ENCODE measurements at regions not wholly inside any gene's neighbourhood (a gene's known extent, or its start where the extent isn't known, plus 50 kb on each side); places are given as distances from the start of the nearest gene placed in this dataset.
A peak's percentile ranks its signal among the peaks of the same experiment; 100 is the strongest.
"Not testable (repeated sequence)": the region's sequence is repeated elsewhere in the genome, so short reads cannot be mapped to it uniquely, and the experiment has no call there.

GRCh38 chr7:83824214-83824613 lies 175.3 kb upstream of the SEMA3E start:
- no peak for DNase-seq

- DNase-seq = no peak
Measured at GRCh38 chr7:83821866-83822265, 172.9 kb upstream of the SEMA3E start.

DNA sequence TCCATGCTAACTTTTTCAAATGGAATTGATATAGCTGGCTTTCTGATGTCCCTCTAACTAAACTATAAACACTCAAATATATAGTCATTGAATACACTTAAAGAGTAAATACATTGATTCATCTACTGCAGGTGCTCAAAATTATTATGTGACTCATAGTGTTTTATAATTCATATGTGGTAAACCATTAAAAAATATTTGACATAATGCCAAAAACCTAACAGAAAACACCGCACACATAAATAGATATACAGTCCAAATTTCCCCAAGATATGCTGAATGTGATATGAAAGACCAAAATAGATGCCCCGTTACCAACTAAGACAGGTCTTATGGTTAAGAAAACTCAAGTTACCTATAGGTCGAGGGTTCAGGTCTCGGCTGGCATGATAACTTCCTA lies 171.7 kb upstream of the SEMA3E start:
- DNase-seq = no peak

DNA sequence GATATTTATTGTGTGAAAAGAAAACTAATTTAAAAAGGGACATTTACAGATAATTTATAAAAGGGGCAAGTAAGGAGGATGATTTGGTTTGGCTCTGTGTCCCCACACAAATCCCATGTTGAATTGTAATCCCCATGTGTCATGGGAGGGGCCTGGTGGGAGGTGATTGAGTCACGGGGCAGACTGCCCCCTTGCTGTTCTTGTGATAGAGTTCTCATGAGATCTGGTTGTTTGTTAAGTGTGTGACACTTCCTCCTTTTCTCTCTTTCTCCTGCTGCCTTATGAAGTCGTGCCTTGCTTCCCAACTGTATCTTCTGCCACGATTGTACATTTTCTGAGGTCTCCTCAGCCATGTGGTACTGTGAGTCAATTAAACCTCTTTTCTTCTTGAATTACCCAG lies 171.0 kb upstream of the SEMA3E start:
- DNase-seq = no peak

DNA sequence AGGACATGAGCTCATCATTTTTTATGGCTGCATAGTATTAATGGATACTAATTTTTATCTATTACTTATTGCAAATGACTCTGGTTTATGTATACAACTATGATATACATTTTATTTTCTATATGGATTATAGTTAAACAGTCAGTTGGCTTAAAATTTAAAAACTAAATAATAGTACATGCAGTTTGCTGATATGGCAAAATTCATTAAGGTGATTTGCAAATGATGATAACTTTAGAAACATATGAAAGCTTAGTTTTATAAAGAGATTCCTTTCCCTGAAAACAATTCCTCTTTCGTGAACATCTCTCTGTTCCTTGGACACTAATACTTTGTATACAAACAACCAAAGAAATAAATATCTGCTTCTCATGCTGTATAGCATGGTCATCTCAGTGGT lies 165.5 kb upstream of the SEMA3E start:
- DNase-seq = no peak

DNA sequence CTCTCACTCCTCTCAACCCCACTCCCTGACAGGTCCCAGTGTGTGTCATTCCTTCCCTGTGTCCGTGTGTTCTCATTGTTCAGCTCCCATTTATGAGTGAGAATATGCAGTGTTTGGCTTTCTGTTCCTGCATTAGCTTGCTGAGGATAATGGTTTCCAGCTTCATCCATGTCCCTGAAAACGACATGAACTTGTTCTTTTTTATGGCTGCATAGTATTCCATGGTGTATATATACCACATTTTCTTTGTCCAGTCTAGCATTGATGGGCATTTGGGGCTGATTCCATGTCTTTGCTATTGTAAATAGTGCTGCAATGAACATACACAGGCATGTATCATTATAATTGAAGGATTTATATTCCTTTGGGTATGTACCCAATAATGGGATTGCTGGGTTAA lies 163.6 kb upstream of the SEMA3E start:
- not testable (repeated sequence) for DNase-seq

DNA sequence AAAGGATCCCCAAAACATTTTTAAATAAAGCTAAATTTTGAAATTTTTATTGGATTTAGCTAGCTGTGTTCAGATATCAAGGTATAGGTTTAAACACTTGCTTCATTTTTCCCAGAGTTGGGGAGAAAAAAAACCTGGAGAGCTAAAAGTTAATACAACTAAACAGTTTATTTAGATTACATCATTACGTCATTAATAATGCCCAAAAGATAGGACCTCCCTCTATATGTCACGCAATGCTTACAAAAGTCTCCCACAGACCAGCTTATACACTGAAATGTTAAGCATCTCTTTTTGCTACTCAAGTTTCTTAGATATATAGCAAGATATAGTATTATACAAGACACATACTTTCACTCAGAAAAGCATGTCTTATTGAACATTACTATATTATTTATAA lies 160.0 kb upstream of the SEMA3E start:
- no peak for DNase-seq

- peak; percentile 51 for DNase-seq
Measured at GRCh38 chr7:83807774-83808173, 158.8 kb upstream of the SEMA3E start.

DNA sequence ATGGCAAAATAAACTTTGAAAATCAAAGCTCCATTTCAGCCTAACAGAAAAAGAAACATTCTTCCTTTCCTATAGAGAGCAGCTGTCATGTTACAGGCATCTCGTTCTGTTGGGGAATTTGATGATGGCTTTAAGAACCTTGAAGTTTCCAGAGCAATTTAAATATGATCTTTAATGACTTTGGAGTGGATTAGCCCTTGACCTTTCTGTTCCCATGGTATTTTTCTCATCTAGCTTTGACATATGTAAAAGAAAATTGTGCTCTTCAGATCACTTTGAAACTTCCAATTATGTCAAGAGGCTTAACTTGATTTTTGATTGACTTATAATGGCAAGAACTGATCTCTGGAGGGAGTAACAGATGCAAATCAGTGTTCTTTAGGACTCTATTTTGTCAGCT lies 157.6 kb upstream of the SEMA3E start:
- DNase-seq = peak; percentile 47

DNA sequence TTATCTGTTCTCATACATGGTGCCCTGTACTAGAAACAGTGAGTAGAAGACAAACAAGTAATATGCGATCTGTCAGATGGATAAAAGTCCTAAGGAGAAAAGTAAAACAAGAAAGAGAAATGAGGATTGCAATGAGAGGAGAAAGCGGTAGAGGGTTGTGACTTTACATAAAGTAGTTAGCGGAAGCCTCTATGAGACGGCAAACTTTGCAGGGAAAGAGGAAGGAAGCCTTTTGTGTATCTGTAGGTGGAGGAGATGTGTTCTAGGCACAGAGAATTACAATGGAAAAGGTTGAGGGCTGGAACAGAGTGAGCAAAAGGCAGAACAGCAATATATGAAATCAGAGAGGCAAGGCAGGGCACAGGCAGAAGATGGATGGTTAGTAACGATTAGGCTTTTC lies 150.4 kb upstream of the SEMA3E start:
- DNase-seq = no peak

GRCh38 chr7:83798489-83798888 lies 149.6 kb upstream of the SEMA3E start:
- DNase-seq = no peak

DNA sequence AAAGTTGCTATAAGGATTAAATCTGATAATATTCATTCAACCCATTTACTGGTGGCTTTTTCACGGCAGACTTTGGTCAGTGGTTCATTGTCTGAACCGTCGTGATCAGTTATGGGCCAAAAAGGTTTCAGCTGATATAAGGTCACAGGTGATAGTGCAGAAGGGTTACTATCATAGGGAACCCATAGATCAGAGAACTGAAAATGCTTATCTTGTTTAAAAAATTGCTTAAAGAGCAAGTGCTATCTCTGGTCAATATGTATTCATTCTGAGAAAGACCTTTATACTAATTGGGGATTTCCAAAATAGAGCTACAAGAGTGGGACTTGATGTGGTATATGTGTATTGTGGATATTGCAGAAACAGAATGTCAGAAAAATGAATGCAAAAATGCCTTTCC lies 147.8 kb upstream of the SEMA3E start:
- DNase-seq = no peak

DNA sequence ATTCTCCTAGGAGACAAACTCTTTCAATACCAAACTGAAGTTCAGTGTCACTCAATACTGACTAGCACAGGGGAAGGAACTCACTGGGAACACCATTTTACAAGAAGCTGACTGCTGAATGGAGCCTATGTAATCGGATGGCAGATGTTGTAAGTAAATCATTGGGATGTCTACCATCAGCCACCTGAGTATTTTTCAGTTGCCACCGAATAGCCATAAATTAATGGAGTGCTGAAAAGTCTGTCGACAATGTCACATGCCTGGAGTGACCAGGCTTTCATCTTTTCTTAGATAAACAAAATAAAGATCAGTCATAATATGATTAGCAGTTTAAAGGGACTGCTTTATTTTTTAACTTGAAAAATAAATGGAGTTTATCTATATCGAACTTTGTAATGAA lies 145.9 kb upstream of the SEMA3E start:
- DNase-seq = no peak

GRCh38 chr7:83793558-83793957 lies 144.6 kb upstream of the SEMA3E start:
- no peak for DNase-seq

DNA sequence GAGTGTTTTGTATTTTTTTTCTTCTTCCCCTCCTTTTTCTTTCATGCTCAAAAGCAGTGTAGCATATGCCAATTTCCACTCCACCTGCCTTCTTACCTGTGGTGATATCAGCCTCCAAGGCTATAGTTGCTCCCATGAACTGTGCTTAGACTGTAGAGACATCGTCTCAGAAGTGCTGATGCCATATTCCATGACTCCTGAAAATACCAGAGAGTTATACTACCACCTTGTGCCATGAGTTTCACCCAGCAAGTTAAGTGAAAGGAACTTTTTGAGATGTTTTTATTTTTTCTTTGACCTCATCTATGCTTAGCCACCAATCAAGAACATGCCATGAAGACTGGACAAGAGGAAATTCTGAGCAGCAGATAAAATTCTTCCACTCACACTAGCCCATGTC lies 142.8 kb upstream of the SEMA3E start:
- DNase-seq = no peak

DNA sequence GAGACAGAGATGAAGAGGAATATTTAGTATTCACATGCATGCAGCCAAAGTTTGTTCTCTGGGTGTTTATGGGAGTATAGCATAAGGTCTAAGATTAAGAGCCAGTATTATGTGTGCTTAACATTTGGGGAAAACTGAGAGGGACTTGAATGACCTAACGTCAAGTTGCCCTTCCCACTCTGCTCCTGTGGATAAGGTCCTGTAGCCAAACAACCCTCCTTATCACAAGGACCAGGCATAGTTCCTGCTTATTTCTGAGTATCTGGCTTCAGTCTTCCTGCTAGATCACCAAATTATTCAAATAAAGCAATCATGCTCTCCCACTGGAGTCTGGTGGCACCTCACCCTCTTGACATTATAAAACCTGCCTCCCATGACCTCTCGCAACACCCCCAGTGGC lies 137.9 kb upstream of the SEMA3E start:
- no peak for DNase-seq

- DNase-seq = no peak
Measured at GRCh38 chr7:83782628-83783027, 133.7 kb upstream of the SEMA3E start.

DNA sequence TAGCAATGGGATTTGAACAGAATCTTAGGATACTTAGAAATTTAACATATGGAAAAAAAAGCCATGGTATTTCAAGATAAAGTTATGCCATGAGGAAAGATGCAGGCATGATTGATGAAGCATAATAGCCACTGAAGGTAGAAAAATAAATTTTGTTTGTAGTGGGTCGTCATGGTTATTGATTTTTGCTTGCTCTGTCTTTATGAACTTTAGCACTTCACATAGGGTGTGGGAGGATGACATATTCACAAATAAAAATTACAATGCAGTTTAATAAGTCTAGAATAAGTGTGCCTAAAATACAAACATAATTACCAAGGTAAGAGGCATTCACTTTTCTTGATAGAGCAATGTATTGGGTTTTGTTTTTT lies 129.1 kb upstream of the SEMA3E start:
- no peak for DNase-seq

DNA sequence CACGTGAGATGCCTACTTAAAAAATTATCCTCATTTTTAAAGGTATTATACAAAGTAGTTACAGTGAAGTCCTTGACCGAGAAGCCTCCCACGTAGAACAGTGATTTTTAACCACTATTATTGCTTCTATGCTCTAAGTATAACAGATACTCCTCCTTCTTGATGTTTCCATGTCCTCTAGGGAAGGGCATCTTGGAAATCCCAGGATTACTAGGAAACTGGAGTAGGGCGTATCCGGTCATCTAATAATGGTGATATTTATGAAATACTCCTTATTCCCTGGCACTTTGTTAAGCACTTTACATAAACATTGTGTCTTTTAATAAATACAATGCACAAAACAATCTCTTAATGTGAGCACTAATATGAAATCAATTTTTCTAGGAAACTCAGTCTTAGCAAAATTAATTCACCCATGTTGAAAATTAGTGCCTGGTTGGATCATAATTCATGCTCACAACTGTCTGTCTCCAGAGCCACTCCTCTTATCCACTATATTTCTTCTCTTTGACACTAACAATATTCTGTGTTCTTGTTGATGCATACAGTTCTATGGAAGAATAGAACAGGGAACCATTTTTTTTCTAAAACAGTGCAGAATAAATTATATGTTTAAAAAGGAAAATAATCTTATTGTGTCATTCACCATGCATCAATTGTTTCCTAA lies 128.6 kb upstream of the SEMA3E start:
- DNase-seq = no peak

DNA sequence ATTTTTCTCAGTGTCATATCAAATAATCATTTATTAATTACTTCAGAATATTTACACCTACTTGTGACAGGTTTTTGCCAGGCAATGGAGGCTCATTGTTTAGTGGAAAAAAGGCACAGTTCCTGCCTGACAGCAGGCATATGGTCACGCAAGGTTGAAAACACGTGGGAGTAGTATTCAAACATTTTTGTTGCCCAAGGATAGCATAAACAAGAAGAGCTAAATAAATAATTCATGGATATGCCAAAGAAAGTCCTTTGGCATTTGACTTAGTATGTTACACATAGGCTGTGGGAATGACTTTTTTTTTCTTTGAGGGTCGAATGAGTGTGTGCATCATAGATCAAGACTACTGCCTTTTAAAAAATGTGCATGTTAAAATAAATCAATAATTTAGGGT lies 120.5 kb upstream of the SEMA3E start:
- peak; percentile 13 for DNase-seq

GRCh38 chr7:83751217-83751616 lies 102.3 kb upstream of the SEMA3E start:
- no peak for DNase-seq

DNA sequence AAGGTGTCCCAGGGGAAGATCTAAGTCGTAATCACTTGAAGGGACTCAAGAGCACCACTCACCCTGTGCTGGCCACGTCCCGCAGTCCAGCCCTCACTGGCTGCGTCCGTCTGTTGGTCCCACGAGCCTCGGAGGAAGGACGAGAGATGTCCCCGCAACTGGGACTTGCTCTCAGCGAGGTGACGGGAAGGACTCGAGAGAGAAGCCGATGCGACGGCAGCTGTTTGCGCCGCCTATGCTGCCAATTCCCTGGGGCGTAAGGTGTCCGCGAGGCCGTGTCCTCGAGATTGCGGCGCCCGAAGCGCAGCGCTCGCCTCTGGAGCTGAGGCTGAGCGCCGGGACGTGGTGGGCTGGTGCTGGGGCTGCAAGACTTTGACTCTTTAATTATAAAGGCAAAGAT lies 100.6 kb upstream of the SEMA3E start:
- DNase-seq = no peak

GRCh38 chr7:83739527-83739926 lies 90.6 kb upstream of the SEMA3E start:
- DNase-seq = peak; percentile 12

- DNase-seq = peak; percentile 60
Measured at GRCh38 chr7:83738291-83738835, 89.4 kb upstream of the SEMA3E start.

GRCh38 chr7:83732305-83732704 lies 83.4 kb upstream of the SEMA3E start:
- DNase-seq = no peak

All from eye (tissue), 1 donor.